GM20431 (cell line): ENCODE measurements at regions not wholly inside any gene's neighbourhood (a gene's known extent, or its start where the extent isn't known, plus 50 kb on each side); places are given as distances from the start of the nearest gene placed in this dataset.

Source experiments
- in situ Hi-C: fragments of 300-500 bp; cut with MseI, MboI; formaldehyde crosslinking; loops from one replicate; pipeline ENCODE4 v1.15.0; 2020; ENCODE audit warnings: low sequenced_read_pairs; ENCODE audit not compliant: unreplicated experiment

GRCh38 chr16:55250701-55251100 lies 73.3 kb upstream of the IRX6 start:
- in situ Hi-C loops: no loop called here

- in situ Hi-C loops: no loop called here
These were observed 72.9 kb upstream of the IRX6 start for GRCh38 chr16:55251151-55251550.

GRCh38 chr16:55252577-55252976 lies 71.4 kb upstream of the IRX6 start:
- in situ Hi-C loops: no loop called here

GRCh38 chr16:55253987-55254386 lies 70.0 kb upstream of the IRX6 start:
- in situ Hi-C loops: no loop called here

- in situ Hi-C loops: no loop called here
These were observed 68.2 kb upstream of the IRX6 start for GRCh38 chr16:55255733-55256282.

- in situ Hi-C loops: no loop called here
These were observed 67.5 kb upstream of the IRX6 start for GRCh38 chr16:55256412-55257016.

GRCh38 chr16:55257966-55258613 lies 65.9 kb upstream of the IRX6 start:
- in situ Hi-C loops: no loop called here

- in situ Hi-C loops: no loop called here
These were observed 62.7 kb upstream of the IRX6 start for GRCh38 chr16:55261301-55261700.

- in situ Hi-C loops: no loop called here
These were observed 60.4 kb upstream of the IRX6 start for GRCh38 chr16:55263271-55264250.

GRCh38 chr16:55264949-55265348 lies 59.1 kb upstream of the IRX6 start:
- in situ Hi-C loops: no loop called here

- in situ Hi-C loops: no loop called here
These were observed 58.1 kb upstream of the IRX6 start for GRCh38 chr16:55265926-55266325.

- in situ Hi-C loops: no loop called here
These were observed 52.0 kb upstream of the IRX6 start for GRCh38 chr16:55271945-55272513.

GRCh38 chr16:55272744-55273143 lies 51.3 kb upstream of the IRX6 start:
- in situ Hi-C loops: no loop called here

GRCh38 chr16:55273356-55273755 lies 50.6 kb upstream of the IRX6 start:
- in situ Hi-C loops: no loop called here

GRCh38 chr16:55273959-55274358 lies 50.0 kb upstream of the IRX6 start:
- in situ Hi-C loops: no loop called here
